ENCODE measurements at regions not wholly inside any gene's neighbourhood (a gene's known extent, or its start where the extent isn't known, plus 50 kb on each side); places are given as distances from the start of the nearest gene placed in this dataset.

- TF ChIP-seq USF2 (IDR thresholded peaks at IDR 0.05; ENCODE audit: low read length): no peak
Observed at GRCh38 chr3:29169451-29169850, 111.4 kb upstream of the RBMS3 start (continued).

Data from H1 (cell line).